ENCODE measurements at regions not wholly inside any gene's neighbourhood (a gene's known extent, or its start where the extent isn't known, plus 50 kb on each side); places are given as distances from the start of the nearest gene placed in this dataset.

DNA sequence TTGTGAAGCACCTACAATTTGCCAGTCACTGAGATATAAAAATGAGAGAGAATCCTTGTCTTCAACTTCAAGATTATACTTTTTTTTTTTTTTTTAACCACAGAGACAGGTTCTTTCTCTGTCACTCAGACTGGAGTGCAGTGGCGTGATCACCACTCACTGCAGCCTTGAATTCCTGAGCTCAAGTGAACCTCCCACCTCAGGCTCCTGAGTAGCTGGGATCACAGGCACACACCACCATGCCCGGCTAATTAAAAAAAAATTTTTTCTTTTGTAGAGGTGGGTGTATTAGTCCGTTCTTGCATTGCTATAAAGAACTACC, 51.6 kb upstream of the PMEPA1 start:
- DNase-seq (ENCODE audit: insufficient read length, low spot score) (no peak), FAIRE-seq (no peak)
- TF ChIP-seq, protein P1, sequence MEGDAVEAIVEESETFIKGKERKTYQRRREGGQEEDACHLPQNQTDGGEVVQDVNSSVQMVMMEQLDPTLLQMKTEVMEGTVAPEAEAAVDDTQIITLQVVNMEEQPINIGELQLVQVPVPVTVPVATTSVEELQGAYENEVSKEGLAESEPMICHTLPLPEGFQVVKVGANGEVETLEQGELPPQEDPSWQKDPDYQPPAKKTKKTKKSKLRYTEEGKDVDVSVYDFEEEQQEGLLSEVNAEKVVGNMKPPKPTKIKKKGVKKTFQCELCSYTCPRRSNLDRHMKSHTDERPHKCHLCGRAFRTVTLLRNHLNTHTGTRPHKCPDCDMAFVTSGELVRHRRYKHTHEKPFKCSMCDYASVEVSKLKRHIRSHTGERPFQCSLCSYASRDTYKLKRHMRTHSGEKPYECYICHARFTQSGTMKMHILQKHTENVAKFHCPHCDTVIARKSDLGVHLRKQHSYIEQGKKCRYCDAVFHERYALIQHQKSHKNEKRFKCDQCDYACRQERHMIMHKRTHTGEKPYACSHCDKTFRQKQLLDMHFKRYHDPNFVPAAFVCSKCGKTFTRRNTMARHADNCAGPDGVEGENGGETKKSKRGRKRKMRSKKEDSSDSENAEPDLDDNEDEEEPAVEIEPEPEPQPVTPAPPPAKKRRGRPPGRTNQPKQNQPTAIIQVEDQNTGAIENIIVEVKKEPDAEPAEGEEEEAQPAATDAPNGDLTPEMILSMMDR (IDR thresholded peaks at IDR 0.05; ENCODE audit: insufficient read depth, missing control alignments): no peak

DNA sequence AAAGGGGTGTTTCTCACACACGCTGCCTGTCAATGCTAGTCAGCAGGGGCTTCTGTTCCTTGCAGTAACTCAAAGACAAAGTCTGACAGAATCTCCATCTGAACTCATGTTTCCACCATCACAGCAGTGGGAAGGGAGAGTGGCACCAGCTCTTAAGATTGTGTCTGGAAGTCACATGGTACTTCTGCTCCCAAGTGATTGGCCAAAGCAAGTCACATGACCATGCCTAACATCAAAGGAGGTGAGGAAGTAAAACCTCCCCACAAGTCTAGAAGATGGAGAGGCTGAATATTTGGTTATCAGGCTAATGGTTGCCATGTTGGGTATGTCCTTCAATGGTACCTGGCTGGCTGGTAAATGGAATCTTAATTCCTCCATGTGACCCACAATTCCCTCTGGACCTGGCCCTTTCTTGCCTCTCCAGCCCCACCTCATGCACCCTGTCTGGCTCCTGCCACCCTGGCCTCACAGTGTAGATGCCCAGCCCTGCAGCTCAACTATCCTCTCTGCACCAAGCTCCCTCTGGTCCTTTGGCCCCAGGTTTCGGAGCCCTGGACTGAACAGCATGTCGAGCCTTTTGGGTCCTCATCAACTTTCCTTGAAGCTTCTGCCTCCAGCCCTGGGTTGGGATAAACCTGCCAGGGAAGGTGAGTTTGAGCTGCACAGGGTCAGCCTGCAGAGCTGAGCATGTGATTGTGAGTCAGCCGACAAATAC, 51.0 kb upstream of the PMEPA1 start:
- TF ChIP-seq, protein P1 (IDR thresholded peaks at IDR 0.05; ENCODE audit: insufficient read depth, missing control alignments): no peak
- no peak for FAIRE-seq

DNA sequence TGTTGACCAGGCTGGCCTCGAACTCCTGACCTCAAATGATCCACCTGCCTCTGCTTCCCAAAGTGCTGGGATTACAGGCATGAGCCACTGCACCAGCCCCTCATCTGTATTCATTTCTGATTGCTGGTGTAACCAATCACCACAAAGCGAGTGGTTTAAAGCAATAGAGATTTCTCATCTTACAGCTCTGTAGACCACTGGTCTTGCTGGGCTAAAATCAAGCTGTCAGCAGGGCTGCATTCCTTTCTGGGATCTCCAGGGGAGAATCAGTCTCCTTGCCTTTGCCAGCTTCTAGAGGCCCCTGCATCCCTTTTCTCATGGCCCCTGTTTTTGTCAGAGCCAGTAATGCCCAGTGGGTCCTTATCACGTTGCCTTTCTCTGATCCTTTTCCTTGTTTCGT, 49.9 kb upstream of the PMEPA1 start:
- FAIRE-seq (no peak), DNase-seq (ENCODE audit: insufficient read length, low spot score) (no peak)
- TF ChIP-seq, protein P1 (IDR thresholded peaks at IDR 0.05; ENCODE audit: insufficient read depth, missing control alignments): no peak

More for the DNA sequence above, 51.0 kb upstream of the PMEPA1 start:
- DNase-seq (ENCODE audit: insufficient read length, low spot score): no peak
